ENCODE measurements at regions not wholly inside any gene's neighbourhood (a gene's known extent, or its start where the extent isn't known, plus 50 kb on each side); places are given as distances from the start of the nearest gene placed in this dataset.

DNA sequence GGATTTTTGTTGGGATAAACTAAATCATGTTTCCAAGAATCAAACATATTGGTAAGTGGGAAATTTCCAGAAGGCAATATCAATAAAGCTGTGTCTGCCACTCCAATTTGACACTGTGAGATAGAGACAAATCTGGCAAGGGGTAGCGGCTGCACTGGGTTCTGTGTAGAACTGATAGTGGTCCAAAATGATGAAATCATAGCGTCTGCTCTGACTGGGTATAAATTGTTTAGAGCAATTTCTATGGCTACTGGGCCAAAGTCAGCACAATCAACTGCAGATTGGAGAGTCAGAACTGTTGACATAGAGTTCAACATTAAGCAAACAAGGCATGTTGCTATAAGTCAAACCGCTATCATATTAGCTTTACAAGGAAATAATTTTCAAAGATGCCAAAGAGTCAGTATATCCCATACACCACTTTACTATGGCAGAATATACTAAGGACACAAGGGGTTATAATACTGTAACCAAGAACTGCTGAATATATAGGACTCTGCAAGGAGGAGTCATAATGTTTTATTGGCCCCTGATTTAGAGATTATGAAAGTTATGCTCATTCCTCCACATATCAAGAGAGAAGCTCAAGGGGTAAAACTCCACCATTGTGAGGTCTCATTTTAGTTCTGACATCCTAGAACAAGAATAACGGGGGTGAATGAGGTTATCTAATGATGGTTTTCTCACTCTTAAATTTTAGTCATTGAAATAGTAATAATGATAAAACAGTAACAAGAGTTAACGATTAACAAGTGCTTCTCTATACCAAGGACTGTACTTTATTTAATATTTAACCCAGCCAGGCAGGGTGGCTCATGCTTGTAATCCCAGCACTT, 309.7 kb upstream of the GADL1 start:
- TF ChIP-seq, protein P1, sequence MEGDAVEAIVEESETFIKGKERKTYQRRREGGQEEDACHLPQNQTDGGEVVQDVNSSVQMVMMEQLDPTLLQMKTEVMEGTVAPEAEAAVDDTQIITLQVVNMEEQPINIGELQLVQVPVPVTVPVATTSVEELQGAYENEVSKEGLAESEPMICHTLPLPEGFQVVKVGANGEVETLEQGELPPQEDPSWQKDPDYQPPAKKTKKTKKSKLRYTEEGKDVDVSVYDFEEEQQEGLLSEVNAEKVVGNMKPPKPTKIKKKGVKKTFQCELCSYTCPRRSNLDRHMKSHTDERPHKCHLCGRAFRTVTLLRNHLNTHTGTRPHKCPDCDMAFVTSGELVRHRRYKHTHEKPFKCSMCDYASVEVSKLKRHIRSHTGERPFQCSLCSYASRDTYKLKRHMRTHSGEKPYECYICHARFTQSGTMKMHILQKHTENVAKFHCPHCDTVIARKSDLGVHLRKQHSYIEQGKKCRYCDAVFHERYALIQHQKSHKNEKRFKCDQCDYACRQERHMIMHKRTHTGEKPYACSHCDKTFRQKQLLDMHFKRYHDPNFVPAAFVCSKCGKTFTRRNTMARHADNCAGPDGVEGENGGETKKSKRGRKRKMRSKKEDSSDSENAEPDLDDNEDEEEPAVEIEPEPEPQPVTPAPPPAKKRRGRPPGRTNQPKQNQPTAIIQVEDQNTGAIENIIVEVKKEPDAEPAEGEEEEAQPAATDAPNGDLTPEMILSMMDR (IDR thresholded peaks at IDR 0.05; ENCODE audit: poor library complexity): no peak
- TF ChIP-seq EZH2 (IDR thresholded peaks at IDR 0.05; ENCODE audit: borderline replicate concordance): no peak
